MM.1S (cell line): ENCODE measurements at regions not wholly inside any gene's neighbourhood (a gene's known extent, or its start where the extent isn't known, plus 50 kb on each side); places are given as distances from the start of the nearest gene placed in this dataset.

ENCODE experiments used
- DNase-seq: peaks from one replicate; pipeline ENCODE4 v3.0.0-alpha.2; 2015
- H2AFZ ChIP-seq: fragments of 300-600 bp; sonication (generic); 2 replicates; pipeline ENCODE4 v1.6.0; 2016; ENCODE audit warnings: antibody characterized with exemption, low read length
- H3F3A ChIP-seq: fragments of 300-600 bp; sonication (generic); 2 replicates; pipeline ENCODE4 v1.6.1; 2016; ENCODE audit warnings: mild to moderate bottlenecking, antibody characterized with exemption, low read length, moderate library complexity, mixed read lengths; ENCODE audit not compliant: insufficient read depth
- H3K27ac ChIP-seq: fragments of 300-600 bp; sonication (generic); 2 replicates; pipeline ENCODE4 v1.5.1; 2016; ENCODE audit warnings: mild to moderate bottlenecking, low read length
- H3K27me3 ChIP-seq: fragments of 300-600 bp; sonication (generic); replicated peaks from 2 replicates; pipeline ENCODE4 v1.6.0; 2016; ENCODE audit warnings: low read length; ENCODE audit not compliant: insufficient read depth
- H3K36me3 ChIP-seq: fragments of 300-600 bp; sonication (generic); replicated peaks from 2 replicates; pipeline ENCODE4 v1.6.1; 2016; ENCODE audit warnings: mild to moderate bottlenecking, low read length, mixed read lengths; ENCODE audit not compliant: insufficient read depth
- H3K4me1 ChIP-seq: fragments of 300-600 bp; sonication (generic); 2 replicates; pipeline ENCODE4 v1.6.1; 2016; ENCODE audit warnings: low read length, mixed read lengths
- H3K4me2 ChIP-seq: fragments of 300-600 bp; sonication (generic); 2 replicates; pipeline ENCODE4 v1.6.0; 2016; ENCODE audit warnings: low read depth, low read length
- H3K4me3 ChIP-seq: fragments of 300-600 bp; sonication (generic); 2 replicates; pipeline ENCODE4 v1.5.1; 2016; ENCODE audit warnings: low read length, mixed read lengths
- H3K79me2 ChIP-seq: fragments of 300-600 bp; sonication (generic); 2 replicates; pipeline ENCODE4 v1.6.1; 2016; ENCODE audit warnings: mixed run types, low read length, mixed read lengths
- H3K9ac ChIP-seq: fragments of 300-600 bp; sonication (generic); 2 replicates; pipeline ENCODE4 v1.6.1; 2016; ENCODE audit warnings: low read length, mixed read lengths
- H3K9me2 ChIP-seq: fragments of 300-600 bp; sonication (generic); replicated peaks from 2 replicates; pipeline ENCODE4 v1.6.1; 2016; ENCODE audit warnings: mild to moderate bottlenecking, low read length, mixed read lengths; ENCODE audit not compliant: insufficient read depth
- H3K9me3 ChIP-seq: fragments of 300-600 bp; sonication (generic); replicated peaks from 2 replicates; pipeline ENCODE4 v1.6.1; 2016; ENCODE audit warnings: mild to moderate bottlenecking, low read length, mixed read lengths; ENCODE audit not compliant: insufficient read depth
- H4K20me1 ChIP-seq: fragments of 300-600 bp; sonication (generic); 2 replicates; pipeline ENCODE4 v1.6.1; 2016; ENCODE audit warnings: mild to moderate bottlenecking, low read length, moderate library complexity, mixed read lengths; ENCODE audit not compliant: insufficient read depth
- EZH2 ChIP-seq: fragments of 300-600 bp; sonication (generic); optimal IDR thresholded peaks from 2 replicates; pipeline ENCODE3; 2017; ENCODE audit warnings: low read depth, mild to moderate bottlenecking, antibody characterized with exemption, low read length, mixed read lengths
- EZH2phosphoT487 ChIP-seq: fragments of 300-600 bp; sonication (generic); IDR thresholded peaks from 2 replicates; pipeline ENCODE4 v1.6.1; 2018; ENCODE audit warnings: antibody characterized with exemption, low read length
- TF ChIP-seq, protein P1 (sequence below): fragments of 300-600 bp; sonication (generic); IDR thresholded peaks from 2 replicates; pipeline ENCODE4 v1.5.1; 2016; ENCODE audit warnings: antibody characterized with exemption, low read length, mixed read lengths

DNA sequence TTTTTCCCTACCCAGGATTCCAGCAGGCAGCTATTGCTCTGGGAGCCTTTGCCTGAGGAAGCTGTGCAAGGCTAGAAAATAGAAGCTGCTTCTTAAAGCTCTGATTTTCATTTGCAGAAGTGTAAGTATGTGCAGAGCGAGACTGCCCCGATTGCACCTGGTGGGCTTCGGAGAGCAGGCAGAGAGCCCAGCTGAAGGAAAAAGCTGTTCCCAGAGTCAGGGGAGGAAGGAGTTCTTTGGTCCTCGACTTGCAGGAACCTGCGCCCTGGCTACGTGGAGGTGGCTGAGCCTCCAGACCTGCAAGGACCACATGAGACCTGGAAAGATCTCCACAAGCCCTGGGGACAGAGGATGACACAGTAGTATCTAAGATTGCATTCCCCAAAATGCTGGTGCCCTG is 235.0 kb upstream of the ARGLU1 start:
- H2AFZ ChIP-seq, result no peak overlapping the region

DNA sequence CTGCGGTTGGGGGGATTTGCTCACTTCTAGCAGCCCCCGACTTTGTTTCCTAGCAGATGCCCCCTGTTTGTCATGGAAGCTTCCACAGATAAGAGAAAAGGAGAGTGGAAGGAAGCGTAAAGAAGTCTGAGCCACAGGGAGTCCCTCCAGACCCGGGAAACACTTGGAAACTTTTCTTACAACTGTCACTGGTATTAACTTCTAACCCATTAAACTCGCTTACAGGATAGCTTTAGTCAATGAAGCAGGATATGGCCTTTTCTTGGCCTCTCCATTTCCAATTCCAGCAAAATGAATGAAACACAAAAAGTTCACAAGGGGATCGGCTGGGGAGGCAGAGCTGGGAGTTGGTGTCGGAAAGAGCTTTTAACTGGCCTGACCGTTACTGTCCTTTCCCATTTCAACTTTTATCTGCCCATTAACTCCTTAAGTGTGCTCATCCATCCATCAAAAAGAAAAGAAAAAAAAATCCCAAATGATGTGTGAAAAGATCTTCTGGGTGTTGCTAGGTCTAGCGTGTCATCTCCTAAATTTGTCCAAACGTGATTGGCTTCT is 231.9 kb upstream of the ARGLU1 start:
- Histone ChIP-seq H2AFZ (no peak overlapping the region), H3K4me3 (no peak overlapping the region), H3K36me3 (no peaks in the 10 kb centered on the region), H4K20me1 (no peaks in the 10 kb centered on the region), H3K9me3 (no peaks in the 10 kb centered on the region), H3K79me2 (no peaks in the 10 kb centered on the region), H3K27ac (no peak overlapping the region), H3K9ac (no peak overlapping the region), H3K27me3 (no peaks in the 10 kb centered on the region), H3K4me2 (no peak overlapping the region), H3F3A (no peaks in the 10 kb centered on the region), H3K9me2 (no peaks in the 10 kb centered on the region), H3K4me1 (no peaks in the 10 kb centered on the region)
- TF ChIP-seq EZH2phosphoT487 (no peak), EZH2 (no peak)
- no peak for DNase-seq

More for the DNA sequence above, 235.0 kb upstream of the ARGLU1 start:
- Histone ChIP-seq H3K4me1 (no peaks in the 10 kb centered on the region), H3K9ac (no peak overlapping the region), H4K20me1 (no peaks in the 10 kb centered on the region), H3K4me3 (no peak overlapping the region), H3K9me2 (no peaks in the 10 kb centered on the region), H3F3A (no peaks in the 10 kb centered on the region), H3K79me2 (no peaks in the 10 kb centered on the region), H3K27ac (no peak overlapping the region), H3K36me3 (no peaks in the 10 kb centered on the region), H3K27me3 (no peaks in the 10 kb centered on the region), H3K9me3 (no peaks in the 10 kb centered on the region), H3K4me2 (no peak overlapping the region)
- no peak for DNase-seq
- TF ChIP-seq, protein P1, sequence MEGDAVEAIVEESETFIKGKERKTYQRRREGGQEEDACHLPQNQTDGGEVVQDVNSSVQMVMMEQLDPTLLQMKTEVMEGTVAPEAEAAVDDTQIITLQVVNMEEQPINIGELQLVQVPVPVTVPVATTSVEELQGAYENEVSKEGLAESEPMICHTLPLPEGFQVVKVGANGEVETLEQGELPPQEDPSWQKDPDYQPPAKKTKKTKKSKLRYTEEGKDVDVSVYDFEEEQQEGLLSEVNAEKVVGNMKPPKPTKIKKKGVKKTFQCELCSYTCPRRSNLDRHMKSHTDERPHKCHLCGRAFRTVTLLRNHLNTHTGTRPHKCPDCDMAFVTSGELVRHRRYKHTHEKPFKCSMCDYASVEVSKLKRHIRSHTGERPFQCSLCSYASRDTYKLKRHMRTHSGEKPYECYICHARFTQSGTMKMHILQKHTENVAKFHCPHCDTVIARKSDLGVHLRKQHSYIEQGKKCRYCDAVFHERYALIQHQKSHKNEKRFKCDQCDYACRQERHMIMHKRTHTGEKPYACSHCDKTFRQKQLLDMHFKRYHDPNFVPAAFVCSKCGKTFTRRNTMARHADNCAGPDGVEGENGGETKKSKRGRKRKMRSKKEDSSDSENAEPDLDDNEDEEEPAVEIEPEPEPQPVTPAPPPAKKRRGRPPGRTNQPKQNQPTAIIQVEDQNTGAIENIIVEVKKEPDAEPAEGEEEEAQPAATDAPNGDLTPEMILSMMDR, result no peak
- TF ChIP-seq EZH2 (no peak), EZH2phosphoT487 (no peak)

DNA sequence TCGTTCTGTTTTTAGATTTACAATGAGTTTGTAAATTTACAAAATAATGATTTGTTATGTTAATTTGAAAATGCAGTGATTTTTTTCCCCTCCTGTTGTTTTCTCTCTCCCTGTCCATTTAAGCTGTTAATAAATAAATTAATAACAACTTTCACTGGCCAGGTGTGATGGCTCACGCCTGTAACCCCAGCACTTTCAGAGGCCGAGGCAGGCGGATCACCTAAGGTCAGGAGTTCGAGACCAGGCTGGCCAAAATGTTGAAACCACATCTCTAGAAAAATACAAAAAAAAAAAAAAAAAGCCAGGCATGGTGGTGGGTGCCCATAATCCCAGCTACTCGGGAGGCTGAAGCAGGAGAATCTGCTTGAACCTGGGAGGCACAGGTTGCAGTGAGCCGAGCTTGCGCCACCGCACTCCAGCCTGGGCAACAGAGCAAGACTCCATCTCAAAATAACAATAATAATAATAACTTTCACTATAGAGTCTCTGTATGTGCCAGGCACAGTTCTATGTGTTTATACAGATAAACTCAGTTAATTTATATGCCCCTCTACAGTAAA is 229.2 kb upstream of the ARGLU1 start:
- H3K9me3 ChIP-seq, result no peaks in the 10 kb centered on the region
- no peaks in the 10 kb centered on the region for H3K4me1 ChIP-seq
- TF ChIP-seq, protein P1, result no peak
- no peak for TF ChIP-seq EZH2phosphoT487
- TF ChIP-seq EZH2, result no peak
- DNase-seq, result no peak
- H3K9me2 ChIP-seq, result no peaks in the 10 kb centered on the region
- no peaks in the 10 kb centered on the region for H4K20me1 ChIP-seq
- H3K27me3 ChIP-seq, result no peaks in the 10 kb centered on the region
- no peak overlapping the region for H3K27ac ChIP-seq
- no peak overlapping the region for H3K4me3 ChIP-seq
- H3K9ac ChIP-seq, result no peak overlapping the region
- H3K79me2 ChIP-seq, result no peaks in the 10 kb centered on the region
- H2AFZ ChIP-seq, result no peak overlapping the region
- H3K4me2 ChIP-seq, result no peak overlapping the region
- no peaks in the 10 kb centered on the region for H3F3A ChIP-seq
- no peaks in the 10 kb centered on the region for H3K36me3 ChIP-seq
